Upper lobe of left lung (tissue), 6 donors: ENCODE measurements at regions not wholly inside any gene's neighbourhood (a gene's known extent, or its start where the extent isn't known, plus 50 kb on each side); places are given as distances from the start of the nearest gene placed in this dataset.
A peak's percentile ranks its signal among the peaks of the same experiment; 100 is the strongest.
"Not testable (repeated sequence)": the region's sequence is repeated elsewhere in the genome, so short reads cannot be mapped to it uniquely, and the experiment has no call there.

Experiments
- ATAC-seq, 2 donors: fragments of 200-7000 bp; cut with Tn5 transposase; one replicate each; pipeline ENCODE4 v1.9.1; 2022; ENCODE audit warnings: mild to moderate bottlenecking in 2 of 2, moderate library complexity in 2 of 2; ENCODE audit not compliant: low FRiP score in 2 of 2
- DNase-seq, 2 donors: peaks; one replicate each; pipeline ENCODE4 v3.0.0-alpha.2; 2019 to 2020
- H3K27ac ChIP-seq, 4 donors: fragments of 200-600 bp; sonication (generic); one replicate each; pipeline ENCODE4 v1.5.1; 2016 to 2019
- H3K27me3 ChIP-seq, 4 donors: fragments of 200-600 bp; sonication (generic); one replicate each; pipeline ENCODE4 v1.5.1; 2017 to 2019
- H3K36me3 ChIP-seq, 4 donors: fragments of 200-600 bp; sonication (generic); one replicate each; pipeline ENCODE4 v1.5.1; 2016 to 2019
- H3K4me1 ChIP-seq, 4 donors: fragments of 200-600 bp; sonication (generic); one replicate each; pipeline ENCODE4 v1.5.1; 2018 to 2019
- H3K4me3 ChIP-seq, 4 donors: fragments of 200-600 bp; sonication (generic); one replicate each; pipeline ENCODE4 v1.5.1; 2017 to 2019; ENCODE audit warnings: mild to moderate bottlenecking in 2 of 4, moderate library complexity in 1 of 4
- H3K9me3 ChIP-seq, 4 donors: fragments of 200-600 bp; sonication (generic); one replicate each; pipeline ENCODE4 v1.5.1; 2018 to 2019
- CTCF ChIP-seq, 6 experiments: fragments of 450-650 bp in 4 of 6; fragments of 200-600 bp in 2 of 6; sonication (generic) in 2 of 6; IDR thresholded peaks; one replicate each; pipeline ENCODE4 v1.5.1; 2016 to 2019; ENCODE audit warnings: antibody characterized with exemption in 6 of 6
- EP300 ChIP-seq, 4 donors: sonication (generic); formaldehyde crosslinking; IDR thresholded peaks; one replicate each; pipeline ENCODE4 v1.5.1; 2017; ENCODE audit warnings: antibody characterized with exemption in 4 of 4, control low read depth in 2 of 4
- POLR2A ChIP-seq, 4 donors: fragments of 450-650 bp; IDR thresholded peaks; one replicate each; pipeline ENCODE4 v1.5.1; 2016 to 2017; ENCODE audit warnings: antibody characterized with exemption in 4 of 4, mild to moderate bottlenecking in 2 of 4
- POLR2AphosphoS5 ChIP-seq, 2 donors: sonication (generic); formaldehyde crosslinking; IDR thresholded peaks; one replicate each; pipeline ENCODE4 v1.5.1; 2017; ENCODE audit warnings: antibody characterized with exemption in 2 of 2
- WGBS, 2 donors: methylation state at CpG; one replicate each; pipeline ENCODE4 v1.1.5; 2017 to 2018; 5-methylcytosine and 5-hydroxymethylcytosine counted together
- small RNA-seq, 4 donors: library from RNA; depleted of rRNA; stranded (forward); fragments of <200 nt; gene quantifications; one replicate each; pipeline ENCODE3, GENCODE V24; 2016
- donor health status: DM: no; HTN: no; CAD: no; lungs with moderate emphysema.
- donor health status: DM: no; HTN: yes; CAD: no; lungs with severe emphysema.

GRCh38 chr3:151538456-151539393 lies 77.9 kb upstream of the IGSF10 start:
- ATAC-seq (peak; percentile 26 to 79), DNase-seq (peak in 1 of 2 donors; percentile 42)
- H3K27me3 ChIP-seq: no peaks in the 10 kb centered on the region
- H3K36me3 ChIP-seq: no peaks in the 10 kb centered on the region
- no peaks in the 10 kb centered on the region for H3K9me3 ChIP-seq
- peak overlapping the region in 3 of 4 donors; percentile 5 to 59 (median 30) for H3K27ac ChIP-seq
- TF ChIP-seq CTCF (IDR thresholded peaks at IDR 0.05): no peak
- TF ChIP-seq POLR2AphosphoS5 (IDR thresholded peaks at IDR 0.05): peak in 1 of 2 donors; percentile 11
- H3K4me1 ChIP-seq: no peaks in the 10 kb centered on the region
- no peak overlapping the region for H3K4me3 ChIP-seq
- WGBS, 2 donors: 49% methylated on average over 15 of the region's 15 CpGs

DNA sequence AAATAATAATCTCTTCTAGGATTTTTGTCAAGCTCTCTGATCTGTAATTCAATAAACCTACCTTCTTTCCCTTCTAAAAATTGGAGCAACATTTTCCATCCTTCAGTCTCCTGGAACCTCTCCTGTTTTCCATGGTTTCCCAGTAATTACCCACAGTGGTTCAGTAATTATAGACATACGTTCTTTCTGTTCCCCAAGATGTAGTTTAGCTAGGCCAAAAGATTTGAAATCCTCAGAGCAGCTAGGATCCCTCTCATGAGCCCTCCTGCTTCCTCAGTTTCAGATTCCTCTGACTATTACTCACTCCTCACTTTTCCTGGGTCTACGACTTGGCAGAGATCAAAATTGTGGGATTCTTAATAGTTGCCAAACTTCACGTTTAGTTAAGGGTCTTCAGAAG lies 76.9 kb upstream of the IGSF10 start:
- peak in 1 of 2 donors; percentile 62 for ATAC-seq
- H3K27ac ChIP-seq: peak overlapping the region in 3 of 4 donors; percentile 5 to 40 (median 30)
- no peaks in the 10 kb centered on the region for H3K36me3 ChIP-seq

GRCh38 chr3:151526757-151527156 lies 65.9 kb upstream of the IGSF10 start:
- H3K36me3 ChIP-seq: no peaks in the 10 kb centered on the region
- TF ChIP-seq POLR2AphosphoS5 (IDR thresholded peaks at IDR 0.05) (no peak), EP300 (IDR thresholded peaks at IDR 0.05) (no peak), CTCF (IDR thresholded peaks at IDR 0.05) (no peak), POLR2A (IDR thresholded peaks at IDR 0.05) (no peak)

More for the DNA sequence above, 76.9 kb upstream of the IGSF10 start:
- no peak for TF ChIP-seq CTCF (IDR thresholded peaks at IDR 0.05)
- no peak for TF ChIP-seq POLR2A (IDR thresholded peaks at IDR 0.05)
- TF ChIP-seq EP300 (IDR thresholded peaks at IDR 0.05): no peak
- no peak for DNase-seq
- Histone ChIP-seq H3K4me3 (no peak overlapping the region), H3K9me3 (no peaks in the 10 kb centered on the region), H3K27me3 (no peaks in the 10 kb centered on the region), H3K4me1 (no peaks in the 10 kb centered on the region)
- WGBS, 2 donors: 55 to 61% methylated on average over 3 of the region's 3 CpGs

DNA sequence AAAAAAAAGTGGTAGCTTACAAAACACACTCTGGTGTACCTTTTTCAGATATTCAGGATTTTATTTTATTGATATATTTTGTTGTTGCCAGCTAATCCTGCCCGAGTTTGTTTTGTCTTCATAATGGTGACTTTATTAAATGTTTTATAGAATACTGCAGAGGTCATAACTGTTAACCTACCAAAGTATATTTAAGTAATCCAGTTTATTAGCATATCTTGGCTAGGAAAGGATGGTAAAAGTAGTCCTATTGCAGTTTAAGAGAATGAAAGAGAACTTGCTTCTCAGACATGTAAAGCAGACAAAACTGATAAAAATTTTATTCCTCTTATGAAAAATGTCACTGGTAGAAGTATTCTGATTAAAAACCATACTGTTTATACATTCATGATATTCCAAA lies 59.2 kb upstream of the IGSF10 start:
- ATAC-seq (no peak), DNase-seq (no peak)
- Histone ChIP-seq H3K36me3 (no peaks in the 10 kb centered on the region), H3K27me3 (no peaks in the 10 kb centered on the region), H3K4me3 (no peak overlapping the region), H3K27ac (no peak overlapping the region), H3K9me3 (no peaks in the 10 kb centered on the region), H3K4me1 (no peaks in the 10 kb centered on the region)
- TF ChIP-seq POLR2A (IDR thresholded peaks at IDR 0.05) (no peak), POLR2AphosphoS5 (IDR thresholded peaks at IDR 0.05) (no peak), CTCF (IDR thresholded peaks at IDR 0.05) (no peak), EP300 (IDR thresholded peaks at IDR 0.05) (no peak)
- 76 to 90% methylated on average over 1 of the region's 1 CpG for WGBS, 2 donors

More at GRCh38 chr3:151526757-151527156, 65.9 kb upstream of the IGSF10 start:
- no peaks in the 10 kb centered on the region for H3K9me3 ChIP-seq
- DNase-seq (no peak), ATAC-seq (no peak)
- 95 to 97% methylated on average over 2 of the region's 2 CpGs for WGBS, 2 donors
- H3K27ac ChIP-seq: no peak overlapping the region
- no peaks in the 10 kb centered on the region for H3K4me1 ChIP-seq
- no peak overlapping the region for H3K4me3 ChIP-seq
- H3K27me3 ChIP-seq: no peaks in the 10 kb centered on the region

DNA sequence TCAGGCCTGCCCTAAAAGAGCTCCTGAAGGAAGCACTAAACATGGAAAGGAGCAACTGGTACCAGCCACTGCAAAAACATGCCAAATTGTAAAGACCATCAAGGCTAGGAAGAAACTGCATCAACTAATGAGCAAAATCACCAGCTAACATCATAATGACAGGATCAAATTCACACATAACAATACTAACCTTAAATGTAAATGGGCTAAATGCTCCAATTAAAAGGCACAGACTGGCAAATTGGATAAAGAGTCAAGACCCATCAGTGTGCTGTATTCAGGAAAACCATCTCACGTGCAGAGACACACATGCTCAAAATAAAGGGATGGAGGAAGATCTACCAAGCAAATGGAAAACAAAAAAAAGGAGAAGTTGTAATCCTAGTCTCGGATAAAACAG lies 50.6 kb upstream of the IGSF10 start:
- ATAC-seq, H3K27me3 ChIP-seq, H3K36me3 ChIP-seq, H3K9me3 ChIP-seq, DNase-seq, H3K4me3 ChIP-seq, H3K4me1 ChIP-seq, H3K27ac ChIP-seq: not testable (repeated sequence)
- WGBS, 2 donors: 78 to 89% methylated on average over 2 of the region's 2 CpGs

Small RNA genes lying in the stretch of these regions (small RNA-seq; reads per million reads assigned to genes)
- gene MIR5186: 0 reads per million in 4 donors
